ENCODE measurements at regions not wholly inside any gene's neighbourhood (a gene's known extent, or its start where the extent isn't known, plus 50 kb on each side); places are given as distances from the start of the nearest gene placed in this dataset.

DNA sequence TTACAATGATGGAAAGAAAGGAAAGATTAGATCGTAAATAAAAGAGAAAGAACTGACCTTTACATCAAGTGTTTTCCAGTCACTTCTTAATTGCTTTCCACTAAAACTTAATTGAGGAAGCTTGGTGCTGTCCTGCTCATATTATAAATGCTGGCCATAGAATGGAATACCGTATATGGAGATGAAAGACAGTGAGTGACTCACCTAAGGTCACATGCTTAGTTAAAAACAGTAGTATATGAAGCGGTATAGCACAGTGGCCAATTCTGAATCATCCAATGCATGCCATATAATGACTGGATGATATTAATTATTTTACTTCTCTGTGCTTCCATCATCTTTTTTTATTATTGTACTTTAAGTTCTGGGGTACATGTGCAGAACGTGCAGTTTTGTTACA lies 482.4 kb upstream of the SGCD start:
- no peak for DNase-seq (ENCODE audit: low read depth)

GRCh38 chr5:155850370-155850769 lies 476.6 kb upstream of the SGCD start:
- DNase-seq (ENCODE audit: low read depth) = no peak

- no peak for DNase-seq (ENCODE audit: low read depth)
These were observed 460.0 kb upstream of the SGCD start for GRCh38 chr5:155866971-155867370.

DNA sequence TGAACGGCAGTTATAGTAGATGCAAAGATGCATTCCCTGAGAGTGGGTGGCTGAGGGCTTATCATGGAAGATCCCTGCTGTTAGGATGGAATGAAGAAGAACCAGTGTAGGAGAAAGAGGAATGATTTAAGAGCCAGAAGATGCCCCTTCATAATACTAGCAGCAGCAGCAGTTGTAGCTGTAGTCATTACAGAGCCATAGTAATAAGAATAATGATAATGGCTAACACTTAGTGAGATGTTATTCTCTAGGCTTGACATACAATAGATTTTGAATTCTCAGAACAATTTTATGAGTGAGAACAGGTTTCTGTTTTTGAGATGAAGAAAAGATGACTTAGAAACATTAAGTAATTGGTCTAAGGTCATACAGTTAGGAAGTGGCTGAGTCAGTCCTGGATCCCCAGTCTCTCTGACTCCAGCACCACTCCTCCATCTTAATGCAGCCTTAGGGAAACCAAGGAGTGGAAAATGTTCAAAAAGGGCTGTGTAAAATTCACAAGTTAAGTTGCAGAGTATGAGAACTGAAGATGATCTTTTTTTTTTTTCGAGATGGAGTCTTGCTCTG lies 459.4 kb upstream of the SGCD start:
- DNase-seq (ENCODE audit: low read depth) = no peak

DNA sequence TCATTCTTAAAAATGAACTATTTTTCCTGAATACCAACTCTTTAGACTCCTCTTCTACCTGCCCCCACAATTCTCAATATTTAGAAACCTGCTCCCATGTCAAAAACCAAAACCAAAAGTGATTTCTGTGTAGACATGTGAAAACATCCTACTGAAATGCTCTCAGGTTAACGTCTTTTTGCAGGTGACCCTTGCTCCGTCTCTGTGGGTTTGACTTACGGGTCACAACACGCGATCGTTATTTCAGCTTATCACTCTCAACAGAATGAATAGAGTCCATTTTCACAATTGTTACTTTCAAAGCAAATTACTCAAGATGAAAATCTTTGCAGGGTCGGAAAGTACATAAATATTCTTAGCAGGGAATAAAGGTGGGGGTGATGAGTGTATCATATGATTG lies 456.3 kb upstream of the SGCD start:
- DNase-seq (ENCODE audit: low read depth) = no peak

- DNase-seq (ENCODE audit: low read depth) = no peak
These were observed 455.3 kb upstream of the SGCD start for GRCh38 chr5:155871623-155872022.

DNA sequence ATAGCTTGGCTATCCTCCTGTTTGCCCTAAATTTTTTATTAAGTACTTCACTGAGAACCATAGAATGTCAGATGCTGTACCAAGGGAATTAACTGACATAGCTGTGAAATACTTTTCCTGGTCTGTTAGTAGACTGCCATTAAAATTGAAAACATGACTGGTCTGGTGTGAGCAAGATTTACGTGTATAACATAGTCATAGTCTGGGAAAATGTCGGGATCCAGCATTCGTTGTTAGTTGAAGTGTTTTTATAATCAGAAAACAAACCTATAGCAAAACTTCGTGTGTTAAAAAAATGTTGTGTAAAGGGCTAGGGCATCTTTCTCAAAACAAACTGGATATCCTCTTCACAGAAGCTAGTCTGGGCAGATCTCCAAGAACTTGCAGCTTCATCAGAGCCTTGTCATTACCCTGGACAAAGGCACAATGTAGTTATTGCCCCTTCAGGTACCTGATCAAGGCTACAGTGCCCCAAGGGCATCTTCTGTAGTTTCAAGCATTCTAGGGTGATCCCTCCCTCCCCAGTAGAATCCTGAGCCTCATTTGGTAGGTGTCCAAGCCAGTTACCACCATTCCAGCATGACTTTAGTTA lies 454.2 kb upstream of the SGCD start:
- no peak for DNase-seq (ENCODE audit: low read depth)

- DNase-seq (ENCODE audit: low read depth) = no peak
These were observed 447.9 kb upstream of the SGCD start for GRCh38 chr5:155878991-155879575.

DNA sequence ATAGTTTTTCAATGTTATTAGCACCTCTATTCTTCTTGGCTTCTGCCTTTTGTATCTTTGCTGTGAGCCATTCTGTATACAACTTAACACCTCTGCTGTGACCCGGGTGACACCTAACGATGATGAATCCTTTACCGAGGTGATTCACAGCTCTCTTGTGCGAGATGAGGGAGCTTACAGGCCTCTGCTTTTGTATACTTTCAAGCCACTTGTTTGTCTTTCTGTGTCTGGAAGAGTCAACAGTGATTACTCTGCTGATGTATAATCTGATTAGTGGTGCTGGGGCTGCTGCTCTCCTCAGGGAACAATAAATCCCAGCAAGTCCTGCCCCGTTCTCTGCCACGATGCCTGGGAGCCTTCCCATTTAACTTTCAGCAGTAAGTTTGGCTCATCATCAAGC lies 442.9 kb upstream of the SGCD start:
- DNase-seq (ENCODE audit: low read depth) = no peak

GRCh38 chr5:155885199-155885598 lies 441.8 kb upstream of the SGCD start:
- no peak for DNase-seq (ENCODE audit: low read depth)

DNA sequence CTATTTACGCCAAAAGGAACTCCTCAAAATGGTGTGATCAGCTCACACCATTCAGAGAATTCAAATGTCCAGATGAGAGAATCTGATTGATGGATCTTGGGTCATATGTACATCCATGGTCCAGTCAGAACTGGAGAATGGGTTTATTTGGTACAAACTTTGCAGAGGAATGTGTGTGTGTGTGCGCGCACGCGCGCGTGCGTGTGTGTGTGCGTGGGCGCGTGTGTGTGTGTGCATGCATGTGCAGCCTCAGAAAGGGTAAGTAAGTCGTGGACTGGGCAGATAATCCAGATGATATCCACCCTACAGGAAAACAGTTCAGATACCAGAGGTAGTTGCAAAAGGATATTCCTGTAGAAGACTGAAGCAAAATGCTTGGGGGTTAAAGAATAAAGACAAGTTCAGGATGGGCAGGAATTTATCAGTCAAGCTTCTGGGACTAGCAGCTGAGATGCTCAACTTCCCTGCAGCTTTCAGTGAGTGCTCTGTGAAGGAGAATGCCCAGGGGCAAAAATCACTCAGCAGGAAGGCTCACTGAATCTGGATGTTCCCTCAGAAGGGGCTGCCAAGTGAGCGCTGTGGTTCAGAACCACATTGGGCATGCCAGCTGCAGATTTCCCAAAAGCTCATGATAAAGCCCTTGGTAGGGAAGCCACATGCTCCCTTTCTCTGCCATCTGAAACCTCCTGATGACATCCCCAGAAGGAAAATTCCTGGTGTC lies 440.5 kb upstream of the SGCD start:
- no peak for DNase-seq (ENCODE audit: low read depth)

- DNase-seq (ENCODE audit: low read depth) = no peak
These were observed 431.5 kb upstream of the SGCD start for GRCh38 chr5:155895484-155895883.

DNA sequence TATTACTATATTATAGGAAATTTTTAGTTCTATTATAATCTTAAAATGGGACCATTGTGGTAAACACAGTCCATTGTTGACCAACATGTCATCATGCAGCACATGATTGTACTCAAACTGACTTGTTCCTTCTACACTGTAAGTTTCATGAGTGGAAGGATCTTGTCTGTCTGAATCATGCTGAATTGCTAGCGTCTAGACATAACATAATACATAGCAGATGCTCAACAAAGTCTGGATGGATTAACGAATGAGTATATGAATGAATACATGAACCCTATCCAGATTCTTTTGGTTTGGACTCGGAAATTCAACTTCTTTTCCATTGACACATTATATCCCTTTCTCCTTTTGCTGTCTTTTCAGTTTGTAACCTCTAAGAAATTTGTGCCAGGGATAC lies 429.2 kb upstream of the SGCD start:
- no peak for DNase-seq (ENCODE audit: low read depth)

- DNase-seq (ENCODE audit: low read depth) = no peak
These were observed 428.7 kb upstream of the SGCD start for GRCh38 chr5:155898284-155898683.

GRCh38 chr5:155903791-155904190 lies 423.2 kb upstream of the SGCD start:
- DNase-seq (ENCODE audit: low read depth) = no peak

DNA sequence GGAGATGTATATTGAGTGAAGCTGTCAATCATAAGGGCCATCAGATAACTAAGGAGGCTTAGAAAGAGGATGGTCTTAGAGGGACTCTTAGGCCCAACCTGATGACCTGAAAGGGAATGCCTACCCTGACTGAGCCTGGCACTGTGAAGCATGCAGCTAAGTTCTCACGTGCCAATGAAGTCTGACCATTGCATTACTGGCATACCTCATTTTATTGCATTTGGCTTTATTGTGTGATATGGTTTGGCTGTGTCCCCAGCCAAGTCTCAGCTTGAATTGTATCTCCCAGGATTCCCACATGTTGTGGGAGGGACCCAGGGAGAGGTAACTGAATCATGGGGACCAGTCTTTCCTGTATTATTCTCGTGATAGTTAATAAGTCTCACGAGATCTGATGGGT lies 421.6 kb upstream of the SGCD start:
- no peak for DNase-seq (ENCODE audit: low read depth)

- DNase-seq (ENCODE audit: low read depth) = no peak
These were observed 420.9 kb upstream of the SGCD start for GRCh38 chr5:155906046-155906445.

GRCh38 chr5:155908543-155908942 lies 418.4 kb upstream of the SGCD start:
- DNase-seq (ENCODE audit: low read depth) = no peak

DNA sequence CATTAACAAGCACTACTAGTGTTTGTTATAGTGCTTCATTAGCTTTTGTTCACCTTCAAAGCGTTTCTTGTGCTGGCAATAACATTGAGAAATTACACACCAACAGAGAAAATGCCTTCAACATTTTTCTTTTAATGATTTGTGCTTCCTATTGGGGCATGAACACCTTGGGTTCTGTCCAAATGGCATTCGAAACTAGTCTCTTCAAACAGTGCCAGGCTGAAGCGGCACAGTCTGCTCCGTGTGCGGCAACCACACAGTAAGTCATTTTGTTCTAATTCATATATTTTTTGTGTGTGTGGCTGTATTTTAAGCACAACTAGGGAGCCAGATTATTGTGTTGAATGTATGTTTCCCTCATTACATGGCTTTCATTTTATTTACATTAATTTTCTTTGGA lies 414.7 kb upstream of the SGCD start:
- no peak for DNase-seq (ENCODE audit: low read depth)

DNA sequence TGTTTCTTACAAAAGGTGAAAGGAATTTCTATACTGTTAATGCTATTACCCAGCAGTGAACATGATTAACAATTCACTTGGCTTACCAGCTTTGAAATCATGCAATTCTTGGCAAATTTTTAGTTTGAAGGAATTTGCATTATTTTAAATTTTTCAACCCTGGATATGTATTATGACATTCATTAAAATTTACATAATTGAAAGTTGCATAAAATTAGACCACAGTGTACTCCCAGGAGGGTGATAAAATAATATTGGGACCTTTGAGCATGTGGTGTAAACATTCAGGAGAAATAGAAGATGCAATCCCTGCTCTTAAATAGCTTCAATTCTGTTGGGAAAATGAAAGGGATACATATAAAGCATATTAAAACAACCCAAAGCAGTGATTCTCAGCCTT lies 412.2 kb upstream of the SGCD start:
- no peak for DNase-seq (ENCODE audit: low read depth)

DNA sequence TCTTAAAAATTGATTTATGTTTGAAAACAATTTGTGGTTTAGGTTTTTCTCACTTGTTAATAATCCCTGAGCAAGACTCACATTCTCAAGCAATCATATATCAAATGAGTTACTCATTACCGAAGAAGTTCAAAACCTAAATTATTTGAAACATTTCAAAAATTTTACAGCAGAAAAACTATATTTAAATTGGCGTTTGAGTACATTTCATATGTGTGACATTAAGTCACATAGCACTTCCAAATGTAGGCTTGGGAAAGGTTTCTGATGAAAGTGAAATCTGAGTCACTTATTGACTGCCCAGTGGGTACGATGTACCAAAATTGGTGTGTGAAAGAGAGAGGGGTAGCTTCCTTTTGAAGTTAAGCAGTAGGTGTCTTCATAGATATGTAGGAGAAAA lies 411.4 kb upstream of the SGCD start:
- no peak for DNase-seq (ENCODE audit: low read depth)

DNA sequence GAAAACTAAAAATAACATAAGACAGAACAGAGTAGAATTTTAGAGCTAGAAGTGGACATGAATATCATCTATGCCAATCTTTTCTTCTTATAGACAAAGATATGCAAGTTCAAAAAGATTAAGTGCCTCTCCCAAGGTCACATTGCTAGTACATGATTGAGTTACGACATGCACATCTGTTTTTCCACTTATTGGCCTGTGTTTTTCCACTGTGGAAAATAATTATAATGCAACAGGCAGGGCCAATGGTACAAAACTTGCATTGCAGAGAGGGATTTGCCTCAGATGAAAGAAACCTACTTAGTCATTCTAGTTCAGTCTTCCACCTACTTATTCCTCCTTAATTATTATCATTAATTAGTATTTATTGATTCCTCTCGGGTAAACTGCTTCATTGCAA lies 407.8 kb upstream of the SGCD start:
- DNase-seq (ENCODE audit: low read depth) = no peak

GRCh38 chr5:155919725-155920124 lies 407.2 kb upstream of the SGCD start:
- DNase-seq (ENCODE audit: low read depth) = no peak

DNA sequence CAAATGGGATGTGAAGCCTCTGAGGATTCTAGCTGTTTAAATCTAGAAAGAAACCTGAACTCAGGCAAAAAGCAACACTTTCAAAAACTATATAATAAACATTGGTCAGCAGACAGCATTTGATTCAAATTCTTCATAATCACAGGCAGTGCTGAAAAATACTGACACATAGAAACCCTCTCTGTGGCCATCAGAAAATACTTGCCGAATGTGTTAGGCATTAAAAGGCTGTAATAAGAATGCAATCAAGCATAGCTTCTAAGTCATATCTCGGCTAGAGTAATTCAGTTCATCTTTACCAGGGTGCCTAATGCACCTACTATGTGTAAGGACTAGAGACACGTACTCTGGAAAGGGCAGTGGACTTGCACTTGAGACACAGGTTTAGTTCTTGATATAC lies 405.3 kb upstream of the SGCD start:
- DNase-seq (ENCODE audit: low read depth) = no peak
